ENCODE measurements at regions not wholly inside any gene's neighbourhood (a gene's known extent, or its start where the extent isn't known, plus 50 kb on each side); places are given as distances from the start of the nearest gene placed in this dataset.
A peak's percentile ranks its signal among the peaks of the same experiment; 100 is the strongest.

- TF ChIP-seq, protein P1, sequence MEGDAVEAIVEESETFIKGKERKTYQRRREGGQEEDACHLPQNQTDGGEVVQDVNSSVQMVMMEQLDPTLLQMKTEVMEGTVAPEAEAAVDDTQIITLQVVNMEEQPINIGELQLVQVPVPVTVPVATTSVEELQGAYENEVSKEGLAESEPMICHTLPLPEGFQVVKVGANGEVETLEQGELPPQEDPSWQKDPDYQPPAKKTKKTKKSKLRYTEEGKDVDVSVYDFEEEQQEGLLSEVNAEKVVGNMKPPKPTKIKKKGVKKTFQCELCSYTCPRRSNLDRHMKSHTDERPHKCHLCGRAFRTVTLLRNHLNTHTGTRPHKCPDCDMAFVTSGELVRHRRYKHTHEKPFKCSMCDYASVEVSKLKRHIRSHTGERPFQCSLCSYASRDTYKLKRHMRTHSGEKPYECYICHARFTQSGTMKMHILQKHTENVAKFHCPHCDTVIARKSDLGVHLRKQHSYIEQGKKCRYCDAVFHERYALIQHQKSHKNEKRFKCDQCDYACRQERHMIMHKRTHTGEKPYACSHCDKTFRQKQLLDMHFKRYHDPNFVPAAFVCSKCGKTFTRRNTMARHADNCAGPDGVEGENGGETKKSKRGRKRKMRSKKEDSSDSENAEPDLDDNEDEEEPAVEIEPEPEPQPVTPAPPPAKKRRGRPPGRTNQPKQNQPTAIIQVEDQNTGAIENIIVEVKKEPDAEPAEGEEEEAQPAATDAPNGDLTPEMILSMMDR (conservative IDR thresholded peaks at IDR 0.05; ENCODE audit: low read depth in 2 of 2): no peak
- TF ChIP-seq NANOG (IDR thresholded peaks at IDR 0.05; ENCODE audit: borderline replicate concordance): no peak
- no peak for TF ChIP-seq JUNB (IDR thresholded peaks at IDR 0.05; ENCODE audit: unreplicated experiment)
- TF ChIP-seq EZH2 (IDR thresholded peaks at IDR 0.05; ENCODE audit: low read depth, unreplicated experiment): no peak
- no peak for TF ChIP-seq EZH2phosphoT487 (IDR thresholded peaks at IDR 0.05; ENCODE audit: unreplicated experiment)
- TF ChIP-seq ZNF331 (CRISPR knock-in tag; IDR thresholded peaks at IDR 0.05; ENCODE audit: low read depth): no peak
- TF ChIP-seq CREB1 (CRISPR knock-in tag; IDR thresholded peaks at IDR 0.05; ENCODE audit: low read depth): no peak
- TF ChIP-seq, protein P2, sequence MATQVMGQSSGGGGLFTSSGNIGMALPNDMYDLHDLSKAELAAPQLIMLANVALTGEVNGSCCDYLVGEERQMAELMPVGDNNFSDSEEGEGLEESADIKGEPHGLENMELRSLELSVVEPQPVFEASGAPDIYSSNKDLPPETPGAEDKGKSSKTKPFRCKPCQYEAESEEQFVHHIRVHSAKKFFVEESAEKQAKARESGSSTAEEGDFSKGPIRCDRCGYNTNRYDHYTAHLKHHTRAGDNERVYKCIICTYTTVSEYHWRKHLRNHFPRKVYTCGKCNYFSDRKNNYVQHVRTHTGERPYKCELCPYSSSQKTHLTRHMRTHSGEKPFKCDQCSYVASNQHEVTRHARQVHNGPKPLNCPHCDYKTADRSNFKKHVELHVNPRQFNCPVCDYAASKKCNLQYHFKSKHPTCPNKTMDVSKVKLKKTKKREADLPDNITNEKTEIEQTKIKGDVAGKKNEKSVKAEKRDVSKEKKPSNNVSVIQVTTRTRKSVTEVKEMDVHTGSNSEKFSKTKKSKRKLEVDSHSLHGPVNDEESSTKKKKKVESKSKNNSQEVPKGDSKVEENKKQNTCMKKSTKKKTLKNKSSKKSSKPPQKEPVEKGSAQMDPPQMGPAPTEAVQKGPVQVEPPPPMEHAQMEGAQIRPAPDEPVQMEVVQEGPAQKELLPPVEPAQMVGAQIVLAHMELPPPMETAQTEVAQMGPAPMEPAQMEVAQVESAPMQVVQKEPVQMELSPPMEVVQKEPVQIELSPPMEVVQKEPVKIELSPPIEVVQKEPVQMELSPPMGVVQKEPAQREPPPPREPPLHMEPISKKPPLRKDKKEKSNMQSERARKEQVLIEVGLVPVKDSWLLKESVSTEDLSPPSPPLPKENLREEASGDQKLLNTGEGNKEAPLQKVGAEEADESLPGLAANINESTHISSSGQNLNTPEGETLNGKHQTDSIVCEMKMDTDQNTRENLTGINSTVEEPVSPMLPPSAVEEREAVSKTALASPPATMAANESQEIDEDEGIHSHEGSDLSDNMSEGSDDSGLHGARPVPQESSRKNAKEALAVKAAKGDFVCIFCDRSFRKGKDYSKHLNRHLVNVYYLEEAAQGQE (IDR thresholded peaks at IDR 0.05; ENCODE audit: unreplicated experiment): no peak
- no peak for TF ChIP-seq POLR2AphosphoS5 (IDR thresholded peaks at IDR 0.05; ENCODE audit: low read depth)
- no peak for TF ChIP-seq STAT1 (IDR thresholded peaks at IDR 0.05; ENCODE audit: unreplicated experiment)
These were observed 87.8 kb downstream of the HFE start (continued) for GRCh38 chr6:26175033-26175427.

DNA sequence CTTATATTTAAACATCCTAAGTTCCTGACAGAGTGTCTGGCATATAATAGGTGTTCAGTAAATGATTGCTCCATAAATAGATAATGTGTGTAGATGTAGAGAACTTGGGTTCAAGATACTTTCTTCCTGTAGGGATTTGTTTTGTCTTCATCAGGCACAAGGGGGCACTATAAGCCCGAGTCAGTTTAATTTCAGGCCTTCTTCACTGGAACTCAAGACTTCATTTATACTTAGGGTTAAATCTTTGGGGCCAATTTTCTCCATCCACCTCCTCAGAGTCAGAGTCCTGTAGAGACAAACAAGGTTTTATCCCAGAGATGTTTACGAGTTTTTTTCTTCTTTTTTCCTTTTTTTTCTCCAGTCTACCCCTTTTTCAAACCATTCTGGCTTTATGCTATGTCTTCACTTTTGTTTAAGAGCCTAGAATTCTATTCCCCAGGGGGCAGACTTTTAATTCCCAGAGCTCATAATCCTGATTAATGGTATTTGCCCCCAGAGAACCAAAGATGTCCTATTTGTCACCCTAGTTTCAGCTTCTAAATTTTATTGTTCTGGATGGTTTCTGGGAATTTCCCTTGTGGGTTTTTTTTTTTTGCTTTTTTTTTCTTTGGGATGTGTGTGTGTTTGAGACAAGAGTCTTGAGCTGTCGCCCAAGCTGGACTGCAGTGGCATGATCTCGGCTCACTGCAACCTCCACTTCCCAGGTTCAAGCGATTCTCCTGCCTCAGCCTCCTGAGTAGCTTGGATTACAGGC, 88.4 kb downstream of the HFE start:
- Histone ChIP-seq H3K9me2 (ENCODE audit: insufficient read depth) (no peaks in the 10 kb centered on the region), H3F3A (replicated peaks; ENCODE audit: low read depth) (no peaks in the 10 kb centered on the region), H3K4me3 (no peak overlapping the region), H3K4me2 (no peak overlapping the region), H2AFZ (no peak overlapping the region), H4K20me1 (replicated peaks; ENCODE audit: insufficient read depth) (no peaks in the 10 kb centered on the region), H3K27me3 (ENCODE audit: insufficient read depth) (no peaks in the 10 kb centered on the region), H3K36me3 (ENCODE audit: insufficient read depth) (no peaks in the 10 kb centered on the region), H3K4me1 (ENCODE audit: insufficient read depth) (peaks cover 13% of the 10 kb centered on the region), H3K79me2 (replicated peaks; ENCODE audit: insufficient read depth) (no peaks in the 10 kb centered on the region), H3K27ac (ENCODE audit: low read depth) (no peak overlapping the region)
- peaks cover 3% of the 10 kb centered on the region; the same call in 1 of the 3 replicates for H3K9me3 Mint-ChIP-seq
- TF ChIP-seq POLR2AphosphoS5 (IDR thresholded peaks at IDR 0.05; ENCODE audit: low read depth) (no peak), EZH2phosphoT487 (IDR thresholded peaks at IDR 0.05; ENCODE audit: unreplicated experiment) (no peak), EZH2 (IDR thresholded peaks at IDR 0.05; ENCODE audit: low read depth, unreplicated experiment) (no peak), ZNF114 (CRISPR knock-in tag; IDR thresholded peaks at IDR 0.05) (no peak), JUNB (IDR thresholded peaks at IDR 0.05; ENCODE audit: unreplicated experiment) (no peak)
- TF ChIP-seq, protein P1 (conservative IDR thresholded peaks at IDR 0.05; ENCODE audit: low read depth in 2 of 2): peak; percentile 71 to 83
- H3K4me3 Mint-ChIP-seq: peak overlapping the region; percentile 35; the same call in 2 of the 3 replicates
- ATAC-seq (peak; percentile 3; the same call in 2 of the 3 replicates), DNase-seq (ENCODE audit: low spot score) (peak; percentile 83)
- peaks cover 12% of the 10 kb centered on the region for H3K27me3 Mint-ChIP-seq (ENCODE audit: insufficient read depth, low read depth, poor library complexity)
- H3K4me1 Mint-ChIP-seq: peaks cover 14% of the 10 kb centered on the region
- H3K27ac Mint-ChIP-seq: peak overlapping the region; percentile 27; the same call in 1 of the 2 replicates
- H3K36me3 Mint-ChIP-seq (ENCODE audit: low read depth): no peaks in the 10 kb centered on the region
